Ishikawa (cell line): ENCODE measurements at regions not wholly inside any gene's neighbourhood (a gene's known extent, or its start where the extent isn't known, plus 50 kb on each side); places are given as distances from the start of the nearest gene placed in this dataset.

Experiments used
- CEBPB ChIP-seq: IDR thresholded peaks from 2 replicates; pipeline ENCODE4 v1.6.1; 2012
- CREB1 ChIP-seq: IDR thresholded peaks from 2 replicates; pipeline ENCODE4 v1.6.1; 2012; ENCODE audit warnings: low read depth
- EGR1 ChIP-seq: IDR thresholded peaks from 2 replicates; pipeline ENCODE4 v1.6.1; 2012
- EP300 ChIP-seq: IDR thresholded peaks from 2 replicates; pipeline ENCODE4 v1.6.1; 2012; ENCODE audit warnings: borderline replicate concordance
- FOXM1 ChIP-seq: IDR thresholded peaks from 2 replicates; pipeline ENCODE4 v1.6.1; 2012; ENCODE audit warnings: low read depth, borderline replicate concordance
- NFIC ChIP-seq: IDR thresholded peaks from 2 replicates; pipeline ENCODE4 v1.6.1; 2012
- RAD21 ChIP-seq: IDR thresholded peaks from 2 replicates; pipeline ENCODE4 v1.6.1; 2012; ENCODE audit warnings: low read depth
- TAF1 ChIP-seq: IDR thresholded peaks from 2 replicates; pipeline ENCODE4 v1.6.1; 2012; ENCODE audit warnings: low read depth, mild to moderate bottlenecking
- TCF12 ChIP-seq: IDR thresholded peaks from 2 replicates; pipeline ENCODE4 v1.6.1; 2012; ENCODE audit warnings: low read depth
- TEAD4 ChIP-seq: IDR thresholded peaks from 2 replicates; pipeline ENCODE4 v1.6.1; 2012
- YY1 ChIP-seq: IDR thresholded peaks from 2 replicates; pipeline ENCODE4 v1.6.1; 2012; ENCODE audit warnings: low read depth
- ZBTB7A ChIP-seq: IDR thresholded peaks from 2 replicates; pipeline ENCODE4 v1.6.1; 2012; ENCODE audit warnings: low read depth
- TF ChIP-seq, protein P1 (sequence below): IDR thresholded peaks from 2 replicates; pipeline ENCODE4 v1.6.1; 2012
- TF ChIP-seq, protein P2 (sequence below): IDR thresholded peaks from 2 replicates; pipeline ENCODE4 v1.6.1; 2012; ENCODE audit warnings: low read depth, mild to moderate bottlenecking
- TF ChIP-seq, protein P3 (sequence below): IDR thresholded peaks from 2 replicates; pipeline ENCODE4 v1.6.1; 2012

DNA sequence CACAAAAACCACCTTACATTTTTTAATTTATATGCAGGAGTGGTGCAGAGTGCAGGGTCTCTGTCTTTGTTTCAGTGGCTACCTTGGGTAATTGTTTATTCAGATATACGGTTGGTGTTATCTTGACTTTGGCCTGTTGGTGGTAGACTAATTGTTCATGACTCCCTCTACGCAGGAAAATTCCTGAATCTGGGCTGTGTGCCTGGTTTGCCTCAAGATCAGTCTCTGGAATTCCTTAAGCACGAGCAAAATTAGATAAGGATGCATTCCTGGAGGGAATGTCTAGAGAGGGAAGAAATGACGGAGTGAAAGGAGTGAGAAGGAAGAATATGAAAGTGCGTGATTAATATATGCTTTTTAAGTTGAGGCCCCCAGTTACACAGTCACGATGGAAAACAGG lies 576.9 kb upstream of the PCDH10 start:
- TF ChIP-seq TAF1 (no peak), EP300 (no peak), CREB1 (no peak), TEAD4 (no peak), RAD21 (no peak)
- TF ChIP-seq, protein P1, sequence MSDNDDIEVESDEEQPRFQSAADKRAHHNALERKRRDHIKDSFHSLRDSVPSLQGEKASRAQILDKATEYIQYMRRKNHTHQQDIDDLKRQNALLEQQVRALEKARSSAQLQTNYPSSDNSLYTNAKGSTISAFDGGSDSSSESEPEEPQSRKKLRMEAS = no peak

DNA sequence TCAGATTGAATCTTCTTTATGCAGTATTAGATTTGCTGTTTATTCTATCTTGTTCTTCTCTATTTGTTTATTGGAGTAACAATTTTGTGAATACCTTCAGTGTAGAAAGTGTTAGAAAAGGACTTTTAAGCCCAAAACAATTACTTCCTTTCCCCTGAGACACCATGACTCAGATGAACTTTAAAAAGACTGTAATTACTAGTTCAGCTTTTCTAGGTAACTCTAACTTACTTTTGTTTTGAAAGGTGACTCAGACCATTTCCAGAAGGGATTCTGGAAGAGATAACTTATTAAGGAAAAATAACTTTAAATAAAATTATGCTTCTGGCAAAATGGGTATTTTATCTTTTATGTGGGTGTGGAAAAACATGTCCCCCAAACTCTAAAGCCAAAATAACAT lies 561.5 kb upstream of the PCDH10 start:
- no peak for TF ChIP-seq EP300
- TF ChIP-seq NFIC = no peak
- TF ChIP-seq, protein P1 = no peak

DNA sequence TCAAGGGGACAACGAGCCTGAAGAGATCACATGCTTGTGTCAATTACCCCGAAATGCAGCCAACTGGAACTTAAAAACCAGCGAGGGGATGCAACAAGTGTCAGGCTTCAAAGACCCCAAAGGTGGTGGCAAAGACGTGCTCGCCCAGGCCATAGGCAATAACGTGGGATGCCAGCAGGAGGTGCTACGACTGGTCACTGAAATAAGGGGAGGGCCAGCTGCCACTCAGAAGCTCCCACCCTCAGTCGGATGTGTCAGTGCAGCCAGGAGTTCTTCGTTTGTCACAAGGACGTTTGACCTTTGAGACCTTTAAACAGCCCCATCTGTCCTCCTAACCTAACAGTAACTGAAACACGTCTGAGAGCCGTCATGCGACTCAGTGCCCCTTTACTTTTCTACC lies 556.8 kb upstream of the PCDH10 start:
- TF ChIP-seq TCF12 (no peak), CEBPB (no peak), ZBTB7A (no peak), EP300 (no peak), CREB1 (no peak), FOXM1 (no peak), NFIC (no peak), TAF1 (no peak), RAD21 (no peak), TEAD4 (no peak), YY1 (no peak), EGR1 (no peak)
- TF ChIP-seq, protein P1 = no peak
- TF ChIP-seq, protein P2, sequence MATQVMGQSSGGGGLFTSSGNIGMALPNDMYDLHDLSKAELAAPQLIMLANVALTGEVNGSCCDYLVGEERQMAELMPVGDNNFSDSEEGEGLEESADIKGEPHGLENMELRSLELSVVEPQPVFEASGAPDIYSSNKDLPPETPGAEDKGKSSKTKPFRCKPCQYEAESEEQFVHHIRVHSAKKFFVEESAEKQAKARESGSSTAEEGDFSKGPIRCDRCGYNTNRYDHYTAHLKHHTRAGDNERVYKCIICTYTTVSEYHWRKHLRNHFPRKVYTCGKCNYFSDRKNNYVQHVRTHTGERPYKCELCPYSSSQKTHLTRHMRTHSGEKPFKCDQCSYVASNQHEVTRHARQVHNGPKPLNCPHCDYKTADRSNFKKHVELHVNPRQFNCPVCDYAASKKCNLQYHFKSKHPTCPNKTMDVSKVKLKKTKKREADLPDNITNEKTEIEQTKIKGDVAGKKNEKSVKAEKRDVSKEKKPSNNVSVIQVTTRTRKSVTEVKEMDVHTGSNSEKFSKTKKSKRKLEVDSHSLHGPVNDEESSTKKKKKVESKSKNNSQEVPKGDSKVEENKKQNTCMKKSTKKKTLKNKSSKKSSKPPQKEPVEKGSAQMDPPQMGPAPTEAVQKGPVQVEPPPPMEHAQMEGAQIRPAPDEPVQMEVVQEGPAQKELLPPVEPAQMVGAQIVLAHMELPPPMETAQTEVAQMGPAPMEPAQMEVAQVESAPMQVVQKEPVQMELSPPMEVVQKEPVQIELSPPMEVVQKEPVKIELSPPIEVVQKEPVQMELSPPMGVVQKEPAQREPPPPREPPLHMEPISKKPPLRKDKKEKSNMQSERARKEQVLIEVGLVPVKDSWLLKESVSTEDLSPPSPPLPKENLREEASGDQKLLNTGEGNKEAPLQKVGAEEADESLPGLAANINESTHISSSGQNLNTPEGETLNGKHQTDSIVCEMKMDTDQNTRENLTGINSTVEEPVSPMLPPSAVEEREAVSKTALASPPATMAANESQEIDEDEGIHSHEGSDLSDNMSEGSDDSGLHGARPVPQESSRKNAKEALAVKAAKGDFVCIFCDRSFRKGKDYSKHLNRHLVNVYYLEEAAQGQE = no peak
- TF ChIP-seq, protein P3, sequence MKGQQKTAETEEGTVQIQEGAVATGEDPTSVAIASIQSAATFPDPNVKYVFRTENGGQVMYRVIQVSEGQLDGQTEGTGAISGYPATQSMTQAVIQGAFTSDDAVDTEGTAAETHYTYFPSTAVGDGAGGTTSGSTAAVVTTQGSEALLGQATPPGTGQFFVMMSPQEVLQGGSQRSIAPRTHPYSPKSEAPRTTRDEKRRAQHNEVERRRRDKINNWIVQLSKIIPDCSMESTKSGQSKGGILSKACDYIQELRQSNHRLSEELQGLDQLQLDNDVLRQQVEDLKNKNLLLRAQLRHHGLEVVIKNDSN = no peak

DNA sequence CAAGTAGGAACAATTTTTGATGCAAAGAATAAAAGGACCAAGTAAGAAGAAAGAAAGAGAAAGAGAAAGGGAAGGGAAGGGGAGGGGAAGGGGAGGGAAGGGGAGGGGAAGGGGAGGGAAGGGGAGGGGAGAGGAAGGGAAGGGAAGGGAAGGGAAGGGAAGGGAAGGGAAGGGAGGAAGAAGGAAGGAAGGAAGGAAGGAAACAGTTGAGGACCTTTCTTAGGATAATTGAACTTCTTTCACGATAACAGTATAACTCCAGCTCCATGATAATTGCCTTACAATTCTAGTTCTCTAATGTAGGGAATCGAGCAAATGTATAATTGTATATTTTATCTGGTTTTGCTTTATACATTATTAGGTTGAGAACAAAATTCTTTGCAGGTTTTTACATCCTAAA lies 556.2 kb upstream of the PCDH10 start:
- TF ChIP-seq, protein P3 = no peak
- TF ChIP-seq CEBPB (no peak), RAD21 (no peak), TEAD4 (no peak)
- TF ChIP-seq, protein P2 = no peak
- TF ChIP-seq, protein P1 = no peak

DNA sequence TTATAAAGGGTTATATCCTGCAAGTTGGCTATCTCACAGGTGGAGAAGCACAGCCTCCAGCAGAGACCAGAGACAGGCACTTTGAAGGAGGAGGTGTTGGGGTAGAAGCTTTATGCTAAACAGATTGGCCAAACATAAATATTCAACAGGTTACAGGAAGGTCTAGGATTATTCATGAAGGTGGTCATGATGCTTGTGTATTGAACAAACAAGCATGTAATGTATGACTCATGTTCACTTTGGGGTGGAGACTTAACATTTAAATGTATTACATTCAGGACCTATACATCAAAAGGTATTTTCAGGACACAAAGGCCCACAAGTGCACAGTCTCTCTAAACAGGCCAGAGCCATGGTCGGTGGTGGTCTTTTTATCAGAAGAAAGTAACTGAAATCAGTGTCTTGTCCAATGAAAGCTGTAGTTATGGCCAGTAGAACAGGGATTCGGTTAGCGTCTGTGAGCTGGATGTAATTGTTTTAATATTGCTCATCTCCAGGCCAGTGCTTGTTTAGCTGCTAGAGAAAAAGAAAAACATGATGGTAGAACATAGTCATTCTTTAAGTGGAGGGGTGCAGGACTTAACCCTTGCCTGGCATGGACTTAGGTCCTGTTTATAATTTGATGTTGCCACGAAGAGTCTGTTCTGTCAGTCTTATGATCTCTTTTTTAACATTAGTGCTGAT lies 555.2 kb upstream of the PCDH10 start:
- TF ChIP-seq, protein P2 = no peak
- TF ChIP-seq EGR1 (no peak), TEAD4 (no peak), TCF12 (no peak), ZBTB7A (no peak), RAD21 (no peak), EP300 (no peak), FOXM1 (no peak), NFIC (no peak), CREB1 (no peak), YY1 (no peak), CEBPB (no peak)
- TF ChIP-seq, protein P3 = no peak
